ENCODE measurements at regions not wholly inside any gene's neighbourhood (a gene's known extent, or its start where the extent isn't known, plus 50 kb on each side); places are given as distances from the start of the nearest gene placed in this dataset.

DNA sequence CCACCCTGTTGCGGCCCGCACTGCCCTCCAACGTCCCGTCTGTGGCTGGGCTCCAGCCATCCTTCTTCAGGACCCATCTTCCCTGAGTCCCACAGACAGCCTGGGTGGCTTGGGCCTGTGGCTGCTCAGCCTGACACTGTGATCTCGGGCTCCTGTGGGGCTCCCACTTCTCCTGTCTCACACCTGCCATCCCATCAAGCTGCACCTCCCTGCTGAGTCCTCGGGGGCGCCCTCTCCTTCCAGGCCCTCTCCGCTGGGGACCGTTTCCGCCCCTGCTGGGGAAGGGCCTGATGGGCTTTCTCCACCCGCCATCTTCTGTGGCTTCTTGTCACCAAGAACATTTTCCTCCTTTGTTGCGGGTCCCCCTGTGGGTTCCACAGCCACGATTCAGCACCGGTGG lies 173.8 kb upstream of the PPP2R2D start:
- H3K27me3 ChIP-seq (ENCODE audit: control insufficient read depth in 1 of 2, insufficient read depth in 2 of 2, low read length in 2 of 2), result peaks cover 1 to 19% of the 10 kb centered on the region in 2 experiments; a peak in 4 of 5 replicates
- no peak overlapping the region for H3K4me3 ChIP-seq (replicated peaks in 1 of 3; ENCODE audit: insufficient read depth in 1 of 3, low read depth in 2 of 3, low read length in 3 of 3)

DNA sequence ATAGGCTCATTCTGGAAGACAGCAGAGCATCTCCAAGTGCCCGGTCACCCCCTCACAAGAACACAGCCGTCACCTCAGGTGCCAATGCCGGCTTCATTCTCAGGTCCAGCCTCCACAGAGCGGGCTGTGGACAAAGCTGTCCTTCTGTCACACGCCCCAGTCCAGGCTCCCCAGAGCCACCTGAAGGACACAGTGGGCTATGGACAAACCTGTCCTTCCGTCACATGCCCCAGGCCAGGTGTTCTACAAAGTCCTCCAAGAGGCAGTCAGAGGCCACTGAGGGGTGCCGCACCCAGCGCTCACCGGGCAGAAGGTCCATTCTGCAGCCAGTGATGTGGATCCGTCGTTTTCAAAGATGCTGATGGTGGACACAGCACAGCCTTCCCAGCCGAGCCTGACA lies 173.2 kb upstream of the PPP2R2D start:
- ChIA-PET POLR2A (no interaction called here), CTCF (ENCODE audit: low intra/inter-chr PET ratio, low total read pairs) (no interaction called here)
- H3K79me2 ChIP-seq (ENCODE audit: insufficient read depth, low read length), result no peaks in the 10 kb centered on the region
- DNase-seq (ENCODE audit: low spot score) (no peak), ATAC-seq (no peak), FAIRE-seq (no peak)
- intact Hi-C loops (cut with micrococcal nuclease; ENCODE audit: unreplicated experiment) (no loop called here), in situ Hi-C loops (cut with HindIII; ENCODE audit: extremely low pct_ligation_motif_present, low pct_unique_long_range_greater_than_20kb) (no loop called here)
- BruUV-seq (replicated peaks), result no TSS peak
- H3K4me2 ChIP-seq (ENCODE audit: low read depth, low read length), result no peak overlapping the region
- TF ChIP-seq ZFP82 (CRISPR knock-in tag; IDR thresholded peaks at IDR 0.05; ENCODE audit: borderline replicate concordance), result no peak
- no peak for TF ChIP-seq NR3C1 (CRISPR knock-in tag; IDR thresholded peaks at IDR 0.05)
- no peak for TF ChIP-seq ZNF7 (CRISPR knock-in tag; IDR thresholded peaks at IDR 0.05)
- no peak for TF ChIP-seq TP53 (CRISPR knock-in tag; conservative IDR thresholded peaks at IDR 0.05)
- peaks cover 8% of the 10 kb centered on the region for H3K4me1 ChIP-seq (ENCODE audit: insufficient read depth, low read length)
- H3K9ac ChIP-seq (ENCODE audit: insufficient read depth, low read depth, low read length), result no peak overlapping the region
- H3K27me3 ChIP-seq (ENCODE audit: control insufficient read depth in 1 of 2, insufficient read depth in 2 of 2, low read length in 2 of 2), result peaks cover 1 to 19% of the 10 kb centered on the region in 2 experiments; a peak in 4 of 5 replicates
- H3K4me3 ChIP-seq (replicated peaks in 1 of 3; ENCODE audit: insufficient read depth in 1 of 3, low read depth in 2 of 3, low read length in 3 of 3), result no peak overlapping the region
- H3K36me3 ChIP-seq (replicated peaks in 1 of 2; ENCODE audit: control insufficient read depth in 1 of 2, insufficient read depth in 2 of 2, low read length in 2 of 2), result no peaks in the 10 kb centered on the region
- H3K27ac ChIP-seq (ENCODE audit: extremely low read length, insufficient read depth, low read length), result no peak overlapping the region
- no peak overlapping the region for H2AFZ ChIP-seq (ENCODE audit: low read length)
- 67% methylated on average over 8 of the region's 12 CpGs for WGBS (ENCODE audit: low lambda C conversion rate)
- H3K9me3 ChIP-seq (ENCODE audit: low read length), result peaks cover 5% of the 10 kb centered on the region
- H4K20me1 ChIP-seq (ENCODE audit: insufficient read depth, low read length), result no peaks in the 10 kb centered on the region

More for the DNA sequence above, 173.8 kb upstream of the PPP2R2D start:
- WGBS (ENCODE audit: low lambda C conversion rate), result 65% methylated on average over 14 of the region's 14 CpGs
- Histone ChIP-seq H3K27ac (ENCODE audit: extremely low read length, insufficient read depth, low read length) (no peak overlapping the region), H2AFZ (ENCODE audit: low read length) (no peak overlapping the region), H3K36me3 (replicated peaks in 1 of 2; ENCODE audit: control insufficient read depth in 1 of 2, insufficient read depth in 2 of 2, low read length in 2 of 2) (no peaks in the 10 kb centered on the region), H3K9ac (ENCODE audit: insufficient read depth, low read depth, low read length) (no peak overlapping the region), H4K20me1 (ENCODE audit: insufficient read depth, low read length) (no peaks in the 10 kb centered on the region), H3K4me1 (ENCODE audit: insufficient read depth, low read length) (peaks cover 8% of the 10 kb centered on the region), H3K9me3 (ENCODE audit: low read length) (no peaks in the 10 kb centered on the region; the same call in 1 of the 2 replicates), H3K4me2 (ENCODE audit: low read depth, low read length) (no peak overlapping the region), H3K79me2 (ENCODE audit: insufficient read depth, low read length) (no peaks in the 10 kb centered on the region)
- no peak for DNase-seq (ENCODE audit: low spot score)
- in situ Hi-C loops (cut with HindIII; ENCODE audit: extremely low pct_ligation_motif_present, low pct_unique_long_range_greater_than_20kb) (no loop called here), intact Hi-C loops (cut with micrococcal nuclease; ENCODE audit: unreplicated experiment) (no loop called here)
- CTCF ChIA-PET (ENCODE audit: low intra/inter-chr PET ratio, low total read pairs), result no interaction called here
- FAIRE-seq, result no peak
- POLR2A ChIA-PET, result no interaction called here
- ATAC-seq, result no peak; the same call in 2 of the 3 replicates
- BruUV-seq (replicated peaks), result no TSS peak
- TF ChIP-seq, protein P1, sequence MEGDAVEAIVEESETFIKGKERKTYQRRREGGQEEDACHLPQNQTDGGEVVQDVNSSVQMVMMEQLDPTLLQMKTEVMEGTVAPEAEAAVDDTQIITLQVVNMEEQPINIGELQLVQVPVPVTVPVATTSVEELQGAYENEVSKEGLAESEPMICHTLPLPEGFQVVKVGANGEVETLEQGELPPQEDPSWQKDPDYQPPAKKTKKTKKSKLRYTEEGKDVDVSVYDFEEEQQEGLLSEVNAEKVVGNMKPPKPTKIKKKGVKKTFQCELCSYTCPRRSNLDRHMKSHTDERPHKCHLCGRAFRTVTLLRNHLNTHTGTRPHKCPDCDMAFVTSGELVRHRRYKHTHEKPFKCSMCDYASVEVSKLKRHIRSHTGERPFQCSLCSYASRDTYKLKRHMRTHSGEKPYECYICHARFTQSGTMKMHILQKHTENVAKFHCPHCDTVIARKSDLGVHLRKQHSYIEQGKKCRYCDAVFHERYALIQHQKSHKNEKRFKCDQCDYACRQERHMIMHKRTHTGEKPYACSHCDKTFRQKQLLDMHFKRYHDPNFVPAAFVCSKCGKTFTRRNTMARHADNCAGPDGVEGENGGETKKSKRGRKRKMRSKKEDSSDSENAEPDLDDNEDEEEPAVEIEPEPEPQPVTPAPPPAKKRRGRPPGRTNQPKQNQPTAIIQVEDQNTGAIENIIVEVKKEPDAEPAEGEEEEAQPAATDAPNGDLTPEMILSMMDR (CRISPR knock-in tag; IDR thresholded peaks at IDR 0.05), result no peak
- no peak for TF ChIP-seq SNAI1 (CRISPR knock-in tag; IDR thresholded peaks at IDR 0.05; ENCODE audit: borderline replicate concordance)
- TF ChIP-seq SRSF1 (optimal IDR thresholded peaks at IDR 0.05; ENCODE audit: low read depth, low read length), result no peak
- TF ChIP-seq ZFX (CRISPR knock-in tag; IDR thresholded peaks at IDR 0.05; ENCODE audit: low read depth), result no peak
